ENCODE measurements at regions not wholly inside any gene's neighbourhood (a gene's known extent, or its start where the extent isn't known, plus 50 kb on each side); places are given as distances from the start of the nearest gene placed in this dataset.

GRCh38 chr13:58806401-58806800 is 1174.9 kb downstream of the PCDH17 start:
- TF ChIP-seq ZNF274 (IDR thresholded peaks at IDR 0.05; ENCODE audit: low read depth, low read length) = no peak
- TF ChIP-seq SUZ12 (IDR thresholded peaks at IDR 0.05; ENCODE audit: extremely low read depth, insufficient read depth, insufficient read length) = no peak

Measured in NT2/D1 (cell line).